ENCODE measurements at regions not wholly inside any gene's neighbourhood (a gene's known extent, or its start where the extent isn't known, plus 50 kb on each side); places are given as distances from the start of the nearest gene placed in this dataset.
A peak's percentile ranks its signal among the peaks of the same experiment; 100 is the strongest.

GRCh38 chr4:91916219-91916618, 387.5 kb upstream of the GRID2 start:
- Histone ChIP-seq H3K9me3 (ENCODE audit: control insufficient read depth, insufficient read depth, low read length) (no peaks in the 10 kb centered on the region), H3K4me1 (ENCODE audit: control insufficient read depth, insufficient read depth, low read length) (no peaks in the 10 kb centered on the region), H3K36me3 (ENCODE audit: control insufficient read depth, insufficient read depth, low read length) (no peaks in the 10 kb centered on the region), H3K27me3 (ENCODE audit: control insufficient read depth, insufficient read depth, low read length) (no peaks in the 10 kb centered on the region), H3K27ac (ENCODE audit: low read length) (no peak overlapping the region), H3K4me3 (ENCODE audit: low read length) (no peak overlapping the region)
- no peak for DNase-seq (ENCODE audit: low read depth, low spot score)

GRCh38 chr4:91924625-91925024, 379.1 kb upstream of the GRID2 start:
- H3K27ac ChIP-seq (ENCODE audit: low read length): no peak overlapping the region
- WGBS (ENCODE audit: insufficient coverage, insufficient read length): no CpG with 5 or more reads among the region's 5 CpGs
- no peak overlapping the region for H3K4me3 ChIP-seq (ENCODE audit: low read length)
- DNase-seq (ENCODE audit: low read depth, low spot score): no peak
- H3K9me3 ChIP-seq (ENCODE audit: control insufficient read depth, insufficient read depth, low read length): peaks cover 2% of the 10 kb centered on the region
- peaks cover 7% of the 10 kb centered on the region for H3K36me3 ChIP-seq (ENCODE audit: control insufficient read depth, insufficient read depth, low read length)
- H3K4me1 ChIP-seq (ENCODE audit: control insufficient read depth, insufficient read depth, low read length): no peaks in the 10 kb centered on the region
- H3K27me3 ChIP-seq (ENCODE audit: control insufficient read depth, insufficient read depth, low read length): no peaks in the 10 kb centered on the region

- H3K27ac ChIP-seq (ENCODE audit: low read length): no peak overlapping the region
- no peak for DNase-seq (ENCODE audit: low read depth, low spot score)
- WGBS (ENCODE audit: insufficient coverage, insufficient read length): no CpG with 5 or more reads among the region's 6 CpGs
- no peaks in the 10 kb centered on the region for H3K9me3 ChIP-seq (ENCODE audit: control insufficient read depth, insufficient read depth, low read length)
- H3K27me3 ChIP-seq (ENCODE audit: control insufficient read depth, insufficient read depth, low read length): no peaks in the 10 kb centered on the region
- H3K36me3 ChIP-seq (ENCODE audit: control insufficient read depth, insufficient read depth, low read length): no peaks in the 10 kb centered on the region
- H3K4me3 ChIP-seq (ENCODE audit: low read length): no peak overlapping the region
- H3K4me1 ChIP-seq (ENCODE audit: control insufficient read depth, insufficient read depth, low read length): no peaks in the 10 kb centered on the region
Measured at GRCh38 chr4:91935217-91935616, 368.5 kb upstream of the GRID2 start.

- Histone ChIP-seq H3K4me1 (ENCODE audit: control insufficient read depth, insufficient read depth, low read length) (no peaks in the 10 kb centered on the region), H3K36me3 (ENCODE audit: control insufficient read depth, insufficient read depth, low read length) (no peaks in the 10 kb centered on the region), H3K27ac (ENCODE audit: low read length) (no peak overlapping the region), H3K27me3 (ENCODE audit: control insufficient read depth, insufficient read depth, low read length) (no peaks in the 10 kb centered on the region), H3K9me3 (ENCODE audit: control insufficient read depth, insufficient read depth, low read length) (no peaks in the 10 kb centered on the region), H3K4me3 (ENCODE audit: low read length) (no peak overlapping the region)
- no peak for DNase-seq (ENCODE audit: low read depth, low spot score)
- WGBS (ENCODE audit: insufficient coverage, insufficient read length): no CpG with 5 or more reads among the region's 3 CpGs
Measured at GRCh38 chr4:91936311-91936710, 367.5 kb upstream of the GRID2 start.

GRCh38 chr4:91957963-91958362, 345.8 kb upstream of the GRID2 start:
- no CpG with 5 or more reads among the region's 2 CpGs for WGBS (ENCODE audit: insufficient coverage, insufficient read length)
- Histone ChIP-seq H3K4me3 (ENCODE audit: low read length) (no peak overlapping the region), H3K27ac (ENCODE audit: low read length) (no peak overlapping the region), H3K36me3 (ENCODE audit: control insufficient read depth, insufficient read depth, low read length) (no peaks in the 10 kb centered on the region), H3K9me3 (ENCODE audit: control insufficient read depth, insufficient read depth, low read length) (no peaks in the 10 kb centered on the region), H3K4me1 (ENCODE audit: control insufficient read depth, insufficient read depth, low read length) (peaks cover 1% of the 10 kb centered on the region; the same call in 1 of the 2 replicates), H3K27me3 (ENCODE audit: control insufficient read depth, insufficient read depth, low read length) (no peaks in the 10 kb centered on the region)
- DNase-seq (ENCODE audit: low read depth, low spot score): no peak

GRCh38 chr4:91958596-91958995, 345.2 kb upstream of the GRID2 start:
- Histone ChIP-seq H3K9me3 (ENCODE audit: control insufficient read depth, insufficient read depth, low read length) (no peaks in the 10 kb centered on the region), H3K4me3 (ENCODE audit: low read length) (no peak overlapping the region), H3K27me3 (ENCODE audit: control insufficient read depth, insufficient read depth, low read length) (no peaks in the 10 kb centered on the region), H3K36me3 (ENCODE audit: control insufficient read depth, insufficient read depth, low read length) (no peaks in the 10 kb centered on the region), H3K4me1 (ENCODE audit: control insufficient read depth, insufficient read depth, low read length) (peaks cover 1% of the 10 kb centered on the region; the same call in 1 of the 2 replicates), H3K27ac (ENCODE audit: low read length) (no peak overlapping the region)
- no CpG with 5 or more reads among the region's 2 CpGs for WGBS (ENCODE audit: insufficient coverage, insufficient read length)
- DNase-seq (ENCODE audit: low read depth, low spot score): peak; percentile 18

GRCh38 chr4:91961504-91961903, 342.3 kb upstream of the GRID2 start:
- Histone ChIP-seq H3K36me3 (ENCODE audit: control insufficient read depth, insufficient read depth, low read length) (no peaks in the 10 kb centered on the region), H3K27ac (ENCODE audit: low read length) (no peak overlapping the region), H3K4me1 (ENCODE audit: control insufficient read depth, insufficient read depth, low read length) (peaks cover 1% of the 10 kb centered on the region; the same call in 1 of the 2 replicates), H3K4me3 (ENCODE audit: low read length) (no peak overlapping the region), H3K9me3 (ENCODE audit: control insufficient read depth, insufficient read depth, low read length) (no peaks in the 10 kb centered on the region), H3K27me3 (ENCODE audit: control insufficient read depth, insufficient read depth, low read length) (no peaks in the 10 kb centered on the region)
- DNase-seq (ENCODE audit: low read depth, low spot score): no peak

- no peaks in the 10 kb centered on the region for H3K4me1 ChIP-seq (ENCODE audit: control insufficient read depth, insufficient read depth, low read length)
- H3K27ac ChIP-seq (ENCODE audit: low read length): no peak overlapping the region
- no peaks in the 10 kb centered on the region for H3K27me3 ChIP-seq (ENCODE audit: control insufficient read depth, insufficient read depth, low read length)
- no peak overlapping the region for H3K4me3 ChIP-seq (ENCODE audit: low read length)
- no peaks in the 10 kb centered on the region for H3K36me3 ChIP-seq (ENCODE audit: control insufficient read depth, insufficient read depth, low read length)
- no peak for DNase-seq (ENCODE audit: low read depth, low spot score)
- no CpG with 5 or more reads among the region's 3 CpGs for WGBS (ENCODE audit: insufficient coverage, insufficient read length)
- no peaks in the 10 kb centered on the region for H3K9me3 ChIP-seq (ENCODE audit: control insufficient read depth, insufficient read depth, low read length)
Measured at GRCh38 chr4:91963486-91963885, 340.3 kb upstream of the GRID2 start.

GRCh38 chr4:91965166-91965565, 338.6 kb upstream of the GRID2 start:
- Histone ChIP-seq H3K36me3 (ENCODE audit: control insufficient read depth, insufficient read depth, low read length) (no peaks in the 10 kb centered on the region), H3K9me3 (ENCODE audit: control insufficient read depth, insufficient read depth, low read length) (no peaks in the 10 kb centered on the region), H3K27ac (ENCODE audit: low read length) (no peak overlapping the region), H3K4me3 (ENCODE audit: low read length) (no peak overlapping the region), H3K27me3 (ENCODE audit: control insufficient read depth, insufficient read depth, low read length) (no peaks in the 10 kb centered on the region), H3K4me1 (ENCODE audit: control insufficient read depth, insufficient read depth, low read length) (no peaks in the 10 kb centered on the region)
- DNase-seq (ENCODE audit: low read depth, low spot score): no peak

GRCh38 chr4:91973479-91974153, 330.1 kb upstream of the GRID2 start:
- H3K36me3 ChIP-seq (ENCODE audit: control insufficient read depth, insufficient read depth, low read length): no peaks in the 10 kb centered on the region
- H3K27me3 ChIP-seq (ENCODE audit: control insufficient read depth, insufficient read depth, low read length): no peaks in the 10 kb centered on the region
- H3K9me3 ChIP-seq (ENCODE audit: control insufficient read depth, insufficient read depth, low read length): no peaks in the 10 kb centered on the region
- DNase-seq (ENCODE audit: low read depth, low spot score): no peak
- no peak overlapping the region for H3K27ac ChIP-seq (ENCODE audit: low read length)
- no peaks in the 10 kb centered on the region for H3K4me1 ChIP-seq (ENCODE audit: control insufficient read depth, insufficient read depth, low read length)
- WGBS (ENCODE audit: insufficient coverage, insufficient read length): no CpG with 5 or more reads among the region's 1 CpG
- H3K4me3 ChIP-seq (ENCODE audit: low read length): no peak overlapping the region

- Histone ChIP-seq H3K9me3 (ENCODE audit: control insufficient read depth, insufficient read depth, low read length) (no peaks in the 10 kb centered on the region), H3K4me3 (ENCODE audit: low read length) (no peak overlapping the region), H3K36me3 (ENCODE audit: control insufficient read depth, insufficient read depth, low read length) (no peaks in the 10 kb centered on the region), H3K27ac (ENCODE audit: low read length) (no peak overlapping the region), H3K4me1 (ENCODE audit: control insufficient read depth, insufficient read depth, low read length) (no peaks in the 10 kb centered on the region), H3K27me3 (ENCODE audit: control insufficient read depth, insufficient read depth, low read length) (no peaks in the 10 kb centered on the region)
- WGBS (ENCODE audit: insufficient coverage, insufficient read length): no CpG with 5 or more reads among the region's 5 CpGs
- no peak for DNase-seq (ENCODE audit: low read depth, low spot score)
Measured at GRCh38 chr4:91984466-91984865, 319.3 kb upstream of the GRID2 start.

Measured in iPS DF 6.9 (cell line).